DMS53 treated with DMSO at 0.1 percent for 48 hours (cell line): ENCODE measurements at regions not wholly inside any gene's neighbourhood (a gene's known extent, or its start where the extent isn't known, plus 50 kb on each side); places are given as distances from the start of the nearest gene placed in this dataset.

Source experiments
- DNase-seq: peaks from one replicate; lab custom pipeline; 2025; ENCODE audit not compliant: unreplicated experiment; lab: John Stamatoyannopoulos, UW

GRCh38 chr4:166335256-166335938, 462.4 kb downstream of the TLL1 start:
- DNase-seq = no peak

DNA sequence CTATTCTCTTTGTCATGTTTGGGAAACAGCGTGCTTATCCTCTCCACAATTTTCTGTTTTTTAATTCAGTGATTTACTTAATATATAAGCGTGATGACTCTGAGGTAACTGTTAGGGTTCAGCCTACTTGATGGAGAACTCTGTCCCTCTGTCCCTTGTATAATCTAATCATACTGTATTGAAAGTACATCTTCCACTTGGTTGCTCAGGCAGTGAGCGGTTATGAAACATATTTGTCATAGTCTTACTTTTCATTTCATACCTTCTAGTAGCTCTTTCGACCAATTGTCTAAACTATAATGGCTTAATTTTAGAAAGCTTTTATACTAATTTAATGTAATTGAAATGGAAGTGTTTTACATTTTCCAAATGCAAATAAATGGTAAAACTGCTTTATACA, 469.0 kb downstream of the TLL1 start:
- DNase-seq = no peak

- no peak for DNase-seq
Observed at GRCh38 chr4:166363198-166363597, 490.2 kb downstream of the TLL1 start.

DNA sequence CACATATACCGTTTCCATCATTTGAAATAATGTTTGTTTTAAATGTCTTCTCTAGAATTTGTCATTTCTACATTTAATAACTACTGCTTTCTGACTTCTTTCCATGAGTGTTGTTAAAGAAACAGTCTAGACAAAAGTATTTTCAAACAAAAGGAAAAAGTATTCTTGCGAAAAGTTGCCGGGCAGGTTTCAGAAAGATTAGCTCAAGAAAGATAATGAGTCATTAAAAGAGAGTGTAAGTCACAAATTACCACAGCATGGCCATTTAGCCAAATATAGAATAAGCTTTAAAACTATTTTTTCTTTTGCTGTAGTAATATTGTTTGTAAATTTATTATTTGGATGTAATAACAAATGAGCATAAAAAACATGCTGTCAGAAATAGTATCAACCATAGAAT, 493.0 kb downstream of the TLL1 start:
- no peak for DNase-seq

DNA sequence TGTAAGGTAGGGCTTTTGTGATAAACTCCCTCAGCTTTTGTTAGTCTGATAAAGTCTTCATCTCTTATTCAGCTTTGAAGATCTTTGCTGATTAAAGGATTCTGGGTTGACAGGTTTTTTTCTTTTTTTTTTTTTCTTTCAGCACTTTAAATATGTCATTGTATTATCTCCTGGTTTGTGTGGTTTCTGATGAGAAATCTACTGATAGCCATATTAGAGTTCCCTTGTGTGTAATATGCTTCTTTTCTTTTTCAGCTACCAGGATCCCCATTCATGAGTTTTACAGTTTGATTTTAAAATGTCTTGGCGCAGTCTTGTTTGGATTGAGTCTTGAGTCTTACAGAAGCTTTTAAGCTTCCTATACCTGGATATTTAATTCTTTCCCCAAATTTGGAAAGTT, 504.5 kb downstream of the TLL1 start:
- no peak for DNase-seq

GRCh38 chr4:166386491-166387360, 513.7 kb downstream of the TLL1 start:
- no peak for DNase-seq

DNA sequence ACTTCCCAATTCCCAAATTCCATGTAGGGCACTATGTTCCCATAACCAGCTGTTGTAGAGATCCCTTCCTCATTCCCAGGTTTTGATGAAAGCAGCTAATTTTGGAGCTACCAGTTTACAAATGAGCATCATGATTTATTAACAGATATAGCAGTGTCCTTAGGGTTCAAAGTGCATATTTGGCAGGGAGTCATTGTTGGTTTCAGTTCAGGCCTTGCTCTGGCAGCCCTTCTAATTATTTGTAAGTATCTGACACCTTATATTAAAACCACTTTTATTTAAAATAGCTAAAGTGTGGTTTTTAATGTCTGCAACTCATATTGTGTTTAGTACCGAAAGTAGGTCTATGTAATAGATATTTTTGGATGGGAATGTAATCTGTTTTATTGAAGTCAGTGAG, 518.5 kb downstream of the TLL1 start:
- no peak for DNase-seq

- no peak for DNase-seq
Observed at GRCh38 chr4:166399021-166399420, 526.0 kb downstream of the TLL1 start.

- DNase-seq = peak; percentile 39
Observed at GRCh38 chr4:166400270-166400894, 527.3 kb downstream of the TLL1 start.

DNA sequence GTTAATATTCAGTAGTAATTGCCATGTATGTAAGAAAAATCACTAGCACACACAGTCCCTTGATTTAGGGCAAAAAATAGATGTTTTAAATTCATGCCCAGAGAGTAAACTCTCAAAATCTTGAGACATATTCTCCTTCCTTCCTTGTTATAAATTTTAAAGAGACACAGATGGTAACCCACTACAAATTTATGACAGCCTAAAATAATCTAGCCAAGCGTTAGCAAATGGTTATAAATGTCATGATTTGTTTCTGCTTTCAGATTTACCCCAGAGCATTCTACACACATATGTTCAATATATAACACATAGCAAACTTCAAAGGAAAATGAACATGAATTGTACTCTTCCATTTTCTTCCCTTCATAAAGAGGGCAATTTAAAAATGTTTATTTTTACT, 540.3 kb downstream of the TLL1 start:
- DNase-seq = no peak

- no peak for DNase-seq
Observed at GRCh38 chr4:166414431-166414830, 541.4 kb downstream of the TLL1 start.

- DNase-seq = no peak
Observed at GRCh38 chr4:166415749-166416148, 542.7 kb downstream of the TLL1 start.

DNA sequence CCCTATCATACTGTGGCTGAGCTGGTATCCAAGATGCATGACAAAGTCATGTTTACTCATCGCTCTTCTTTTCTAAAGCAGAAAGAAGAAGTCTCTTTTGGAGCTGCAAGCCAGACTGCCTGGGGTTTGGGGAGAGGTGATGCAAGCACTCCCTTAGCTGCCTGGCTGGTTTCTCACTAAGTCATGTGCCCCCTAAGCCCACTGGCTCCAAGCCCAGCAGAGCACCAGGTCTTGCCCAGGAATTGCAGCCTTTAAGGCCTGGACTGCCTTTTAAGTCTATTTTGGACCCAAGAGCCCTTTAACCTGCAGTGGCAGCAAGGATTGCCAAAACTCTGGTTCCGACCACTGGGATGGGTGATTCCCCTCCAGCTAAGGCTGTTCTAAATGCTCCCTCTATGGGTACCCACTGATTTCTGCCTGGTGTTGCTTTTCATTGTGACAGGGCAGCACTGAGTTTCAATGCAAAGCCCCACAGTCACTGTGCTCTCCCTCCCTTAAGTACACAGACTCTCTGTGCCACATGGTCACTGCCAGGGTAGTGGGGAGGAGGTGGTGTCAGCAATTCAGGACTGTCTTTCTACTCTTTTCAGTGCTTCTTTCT, 548.6 kb downstream of the TLL1 start:
- no peak for DNase-seq

- DNase-seq = no peak
Observed at GRCh38 chr4:166422475-166422874, 549.4 kb downstream of the TLL1 start.

DNA sequence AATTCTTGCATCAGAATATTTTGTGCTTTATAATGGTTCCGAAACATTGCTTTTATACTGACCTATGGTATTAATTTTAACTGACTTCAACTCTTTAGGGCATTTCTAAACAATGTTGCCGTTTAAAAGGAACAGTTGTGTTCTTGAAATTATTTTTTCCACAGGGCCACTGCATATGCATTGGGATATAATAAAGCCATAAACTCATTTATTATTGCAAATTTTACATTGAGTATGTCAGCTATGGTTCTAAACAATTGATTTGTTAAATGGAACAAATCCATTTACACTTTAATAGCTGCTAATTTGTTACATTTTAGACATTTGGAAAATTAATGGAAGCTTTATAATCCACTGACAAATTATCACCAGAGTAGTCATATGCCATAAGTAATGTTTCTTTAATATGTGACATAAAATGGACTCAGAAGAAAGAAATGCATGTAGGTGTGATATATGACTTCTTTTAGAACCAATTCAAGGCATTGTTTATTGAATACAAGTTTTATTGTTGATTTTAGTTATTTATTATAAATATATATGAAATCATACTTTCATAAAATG, 553.3 kb downstream of the TLL1 start:
- no peak for DNase-seq

- DNase-seq = no peak
Observed at GRCh38 chr4:166432125-166432524, 559.1 kb downstream of the TLL1 start.

- DNase-seq = no peak
Observed at GRCh38 chr4:166432842-166433241, 559.8 kb downstream of the TLL1 start.

DNA sequence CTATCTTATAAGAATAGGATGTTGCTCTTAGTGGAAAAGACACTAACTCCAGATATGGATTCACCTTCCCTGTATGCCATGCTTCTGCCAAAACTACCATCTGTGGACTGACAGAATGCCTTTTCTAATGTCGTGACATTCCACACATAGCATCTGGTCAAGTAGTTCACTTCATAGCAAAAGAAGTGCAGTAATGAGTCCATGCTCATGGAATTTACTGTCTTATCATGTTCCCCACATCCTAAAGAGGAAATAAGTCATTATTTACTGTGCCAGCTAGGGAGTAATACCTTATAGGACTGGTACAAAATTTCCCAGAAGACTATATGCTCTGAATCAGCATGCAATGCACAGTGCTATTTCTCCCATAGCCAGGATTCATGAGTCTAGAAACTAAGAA, 562.4 kb downstream of the TLL1 start:
- no peak for DNase-seq

DNA sequence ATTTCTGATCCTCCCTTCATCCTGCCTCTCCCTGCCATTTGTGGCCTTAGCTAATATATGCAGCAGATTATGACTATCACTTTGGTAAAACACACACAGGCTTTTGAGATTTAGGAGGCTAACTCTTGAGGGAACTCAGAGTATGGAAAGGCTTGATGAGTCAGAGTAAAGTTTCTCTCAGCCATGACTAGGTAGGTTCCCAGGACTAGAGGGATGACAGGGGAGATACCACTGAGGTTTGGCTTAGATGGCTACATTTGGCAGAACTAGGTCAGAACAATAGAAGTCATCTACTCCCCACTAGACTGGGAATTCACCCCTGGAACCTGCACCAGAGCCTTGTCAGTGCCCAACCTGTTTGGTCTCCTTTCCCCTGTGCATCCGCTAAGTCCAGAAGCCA, 585.7 kb downstream of the TLL1 start:
- no peak for DNase-seq

DNA sequence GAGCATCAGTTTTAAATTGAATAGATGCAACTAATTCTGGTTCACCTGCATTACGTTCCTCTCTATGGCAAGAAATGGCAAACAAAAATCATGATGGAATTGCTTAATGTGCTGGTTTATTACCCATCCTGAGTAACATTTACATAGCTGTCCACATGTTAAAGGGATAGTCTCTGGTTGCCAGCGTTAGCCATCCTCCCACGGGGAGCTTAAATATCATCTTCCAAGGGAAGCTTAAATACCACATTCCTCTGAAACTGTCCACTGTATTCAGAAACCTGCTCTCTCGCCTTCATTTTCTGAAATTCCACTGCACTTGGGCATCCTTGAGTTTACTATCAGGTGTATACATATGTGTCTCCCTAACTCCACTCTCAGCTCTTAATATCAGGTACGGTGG, 586.6 kb downstream of the TLL1 start:
- DNase-seq = no peak

- no peak for DNase-seq
Observed at GRCh38 chr4:166460769-166461550, 587.9 kb downstream of the TLL1 start.
